NCI-H2029 (cell line): ENCODE measurements at regions not wholly inside any gene's neighbourhood (a gene's known extent, or its start where the extent isn't known, plus 50 kb on each side); places are given as distances from the start of the nearest gene placed in this dataset.
"Not testable (repeated sequence)": the region's sequence is repeated elsewhere in the genome, so short reads cannot be mapped to it uniquely, and the experiment has no call there.

Experiments used
- DNase-seq: peaks from one replicate; lab custom pipeline; 2025; lab: John Stamatoyannopoulos, UW

DNA sequence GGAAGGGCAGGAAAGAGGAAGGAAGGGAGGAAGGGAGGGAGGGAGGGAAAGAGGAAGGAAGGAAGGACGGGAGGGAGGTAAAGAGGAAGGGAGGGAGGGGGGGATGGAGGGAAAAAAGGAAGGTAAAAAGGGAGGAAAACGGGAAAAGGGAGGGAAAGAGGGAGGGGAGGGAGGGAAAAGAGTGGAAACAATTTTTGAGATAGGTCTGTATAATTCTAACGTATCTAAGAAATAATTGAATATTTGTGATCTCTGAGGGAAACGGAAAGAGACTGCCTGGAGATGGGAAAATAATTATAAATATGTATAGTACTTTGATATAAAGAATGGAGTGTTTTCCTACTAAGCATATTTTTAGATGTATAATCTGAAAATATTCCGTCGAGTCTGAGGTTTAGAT, 158.2 kb upstream of the FOXK1 start:
- DNase-seq = no peak

DNA sequence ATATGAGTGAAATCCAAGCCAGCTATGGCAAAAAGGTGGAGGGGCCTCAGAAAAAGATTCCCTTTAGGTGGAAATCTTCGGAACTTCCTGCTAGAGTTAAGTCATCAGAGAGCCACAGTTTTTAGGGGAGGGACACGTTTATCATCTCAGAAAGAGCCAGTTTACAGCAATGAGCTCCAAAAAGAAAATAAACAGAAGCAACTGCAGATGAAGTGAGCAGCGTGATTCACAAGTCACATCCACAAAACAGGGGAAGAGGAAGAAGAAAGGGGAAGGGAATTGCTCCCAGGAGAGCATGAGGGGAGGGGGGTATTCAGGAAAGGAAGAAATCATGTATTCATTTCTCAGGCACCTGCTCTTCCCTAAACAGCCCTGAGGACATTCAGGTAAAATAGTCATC, 156.2 kb upstream of the FOXK1 start:
- no peak for DNase-seq

DNA sequence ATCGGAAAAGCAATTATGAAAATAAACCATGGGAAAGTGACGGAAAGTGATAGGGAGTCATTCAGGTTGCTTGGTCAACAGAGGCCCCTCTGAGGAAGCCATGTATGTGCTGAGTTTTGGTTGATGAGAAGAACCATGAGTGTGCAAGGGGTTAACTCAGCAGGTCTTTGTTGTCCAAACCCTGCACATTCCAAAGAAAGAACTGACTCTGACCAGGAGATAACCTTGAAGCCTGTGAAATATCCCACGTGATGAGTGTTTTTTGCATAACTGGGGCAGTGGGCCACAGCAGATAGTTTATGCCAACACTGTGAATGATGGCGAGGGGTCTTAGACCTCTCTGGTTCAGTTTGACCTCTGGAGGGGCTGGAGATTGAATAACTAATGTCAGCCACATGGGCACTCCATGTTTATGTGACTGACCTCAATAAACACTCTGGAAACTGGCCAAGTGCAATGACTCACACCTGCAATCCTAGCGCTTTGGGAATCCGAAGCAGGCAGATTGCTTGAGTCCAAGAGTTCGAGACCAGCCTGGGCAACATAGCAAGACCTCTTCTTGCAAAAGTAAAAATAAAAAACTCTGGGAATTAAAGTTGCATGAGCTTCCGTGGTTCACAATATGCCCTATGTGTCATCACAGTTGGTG, 154.0 kb upstream of the FOXK1 start:
- DNase-seq = no peak

DNA sequence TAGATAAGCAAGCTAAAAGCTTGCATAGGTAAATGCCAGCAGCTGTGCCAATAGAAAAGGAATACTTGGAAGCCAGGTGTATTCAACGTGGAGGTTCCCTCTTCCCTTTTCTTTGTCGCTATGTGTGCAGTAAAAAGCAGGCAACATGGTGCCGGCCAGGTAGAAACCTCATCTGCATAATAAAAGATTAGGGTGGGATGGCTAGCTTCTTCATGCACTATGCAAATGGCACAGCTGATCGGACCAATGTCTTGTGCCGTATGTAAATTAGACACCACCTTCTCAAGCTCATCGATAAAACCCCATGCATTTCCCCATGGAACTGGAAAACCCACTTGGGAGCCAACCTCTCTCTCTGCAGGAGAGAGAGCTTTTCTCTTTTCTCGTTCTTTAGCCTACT, 150.9 kb upstream of the FOXK1 start:
- DNase-seq = no peak

DNA sequence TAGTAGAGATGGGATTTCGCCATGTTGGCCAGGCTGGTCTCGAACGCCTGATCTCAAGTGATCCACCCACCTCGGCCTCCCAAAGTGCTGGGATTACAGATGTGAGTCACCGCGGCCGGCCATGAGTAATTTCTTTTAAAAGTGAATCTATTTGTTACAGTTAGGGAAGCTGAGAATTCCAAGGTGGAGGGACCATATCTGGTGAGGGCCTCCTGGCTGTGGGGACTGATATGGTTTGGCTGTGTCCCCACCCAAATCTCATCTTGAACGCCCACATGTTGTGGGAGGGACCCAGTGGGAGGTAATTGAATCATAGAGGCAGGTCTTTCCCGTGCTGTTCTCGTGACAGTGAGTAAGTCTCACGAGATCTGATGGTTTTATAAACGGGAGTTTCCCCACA, 148.8 kb upstream of the FOXK1 start:
- DNase-seq = not testable (repeated sequence)

DNA sequence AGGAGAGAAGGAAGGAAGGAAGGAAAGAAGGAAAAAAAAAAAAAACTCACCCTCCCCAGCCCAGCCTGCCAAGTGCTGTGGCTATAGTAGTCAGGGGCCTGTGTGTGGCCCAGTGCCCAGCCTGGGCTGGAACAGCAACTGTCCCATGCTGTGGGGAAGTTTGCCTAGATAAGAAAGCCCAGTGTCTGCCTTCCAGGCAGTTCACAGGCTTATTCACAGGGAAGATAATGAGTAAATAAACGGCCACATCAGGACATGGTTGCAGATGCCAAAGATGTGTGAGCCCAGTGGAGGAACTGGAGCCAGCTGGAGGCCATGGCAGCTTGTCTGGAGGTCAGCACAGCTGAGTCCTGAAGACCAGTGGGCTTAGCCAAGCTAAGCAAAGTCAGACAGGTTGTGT, 132.4 kb upstream of the FOXK1 start:
- DNase-seq = no peak

DNA sequence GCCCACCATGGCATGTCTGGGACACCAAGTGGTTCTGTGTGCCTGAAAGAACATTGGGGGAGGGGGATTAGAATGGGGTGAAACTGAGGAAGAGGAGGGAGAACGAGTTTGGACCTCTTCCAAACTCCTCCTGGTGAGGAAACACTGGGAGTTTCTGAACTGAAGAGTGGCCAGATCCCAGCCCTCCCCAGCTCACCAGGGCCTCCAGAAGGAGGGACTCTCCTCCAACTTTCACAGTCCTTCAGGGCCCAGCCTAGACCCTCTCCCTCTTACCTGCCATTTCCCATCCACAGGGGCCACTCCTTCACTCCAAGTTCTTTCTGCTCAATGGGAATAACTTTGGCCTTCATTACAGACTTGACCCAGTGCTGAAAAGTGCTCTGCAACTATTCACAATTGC, 132.0 kb upstream of the FOXK1 start:
- no peak for DNase-seq

DNA sequence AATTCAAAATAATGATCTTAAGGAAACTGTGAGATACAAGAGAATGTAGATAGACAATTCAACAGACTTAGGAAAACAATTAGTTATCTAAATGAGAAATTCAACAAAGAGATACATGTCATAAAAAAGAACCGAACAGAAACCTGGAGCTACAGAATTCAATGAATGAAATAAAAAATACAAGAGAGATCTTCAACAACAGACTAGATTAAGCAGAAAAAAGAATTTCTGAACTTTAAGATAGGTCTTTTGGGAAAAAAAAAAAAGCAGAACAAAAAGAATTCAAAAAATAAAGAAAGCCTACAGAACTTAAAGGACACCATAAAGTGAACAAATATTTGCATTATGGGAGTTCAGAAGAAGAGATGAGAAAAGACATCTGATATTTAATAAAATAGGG, 129.1 kb upstream of the FOXK1 start:
- no peak for DNase-seq

DNA sequence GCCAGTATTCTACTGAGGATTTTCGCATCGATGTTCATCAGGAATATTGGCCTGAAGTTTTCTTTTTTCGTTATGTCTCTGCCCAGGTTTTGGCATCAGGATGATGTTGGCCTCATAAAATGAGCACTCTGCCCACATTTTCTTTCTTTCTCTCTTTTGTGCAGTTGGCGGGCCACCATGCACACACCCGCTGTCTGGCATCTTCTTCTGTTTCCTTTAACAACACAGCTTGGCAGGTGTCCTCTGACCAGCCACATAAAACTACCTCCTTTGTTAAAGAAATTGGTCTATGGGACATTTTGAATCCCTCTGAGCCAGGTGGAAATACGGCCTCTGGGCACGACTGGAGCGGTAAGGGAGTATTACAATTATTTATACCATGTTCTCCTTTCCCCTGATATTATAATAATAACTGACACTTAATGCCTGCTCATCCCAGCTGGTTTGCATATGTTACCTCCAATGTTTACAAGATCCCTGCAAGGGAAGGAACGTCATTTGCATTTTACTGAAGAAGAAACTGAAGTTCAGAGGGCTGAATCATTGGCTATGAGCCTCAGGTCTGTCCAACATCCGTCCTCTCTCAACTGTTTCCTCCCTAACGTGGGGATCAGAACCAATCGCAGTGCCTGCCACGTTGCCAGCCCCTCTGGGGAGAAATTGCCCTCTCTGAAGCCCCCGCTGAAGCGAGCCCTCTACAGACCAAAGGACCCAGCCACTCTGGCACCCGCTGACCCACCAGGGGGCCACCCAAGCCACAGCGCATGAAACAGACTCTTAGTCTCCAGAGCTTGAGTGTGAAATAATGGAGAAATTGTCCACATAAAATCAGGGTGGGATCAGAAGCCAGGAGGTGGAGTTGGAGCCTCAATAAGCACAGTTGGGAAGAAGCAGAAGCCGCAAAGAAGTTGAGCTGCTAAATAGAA, 125.0 kb upstream of the FOXK1 start:
- DNase-seq = no peak

DNA sequence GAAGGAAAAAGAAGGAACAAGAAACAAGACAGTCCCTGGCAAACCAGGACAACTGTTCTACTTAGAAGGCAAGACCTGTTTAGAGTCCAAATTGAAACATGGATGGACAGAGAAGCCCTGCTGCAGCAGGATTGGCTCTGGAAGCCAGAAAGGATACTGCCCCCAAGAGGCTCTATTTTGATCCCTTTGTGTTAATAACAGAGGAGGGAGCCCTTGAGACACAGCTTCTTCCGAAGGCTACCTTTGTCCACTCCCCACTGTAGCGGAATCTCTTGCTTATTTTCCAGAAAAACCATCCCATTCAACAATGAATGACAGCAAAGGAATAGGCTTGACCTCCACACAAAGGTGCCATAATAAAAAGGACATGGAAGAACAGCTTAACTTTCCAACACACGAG, 120.3 kb upstream of the FOXK1 start:
- DNase-seq = no peak

DNA sequence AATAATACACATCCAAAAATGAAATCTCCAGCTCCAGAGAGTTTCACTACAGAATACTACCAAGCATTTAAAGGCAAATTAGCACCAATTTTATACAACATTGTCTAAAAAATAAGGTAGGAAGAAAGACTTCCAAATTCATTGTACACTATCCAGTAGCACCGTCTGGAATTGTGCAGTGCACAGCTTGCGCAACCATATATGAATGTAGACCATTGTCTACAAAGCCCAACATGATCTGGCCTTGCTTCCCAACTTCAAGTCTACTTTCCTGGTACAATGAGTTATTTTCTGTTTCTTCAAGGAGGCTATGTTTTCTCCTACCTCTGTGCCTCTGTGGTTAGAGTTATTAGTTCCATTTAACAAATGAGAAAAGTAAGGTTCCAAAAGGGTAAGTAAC, 115.4 kb upstream of the FOXK1 start:
- no peak for DNase-seq

DNA sequence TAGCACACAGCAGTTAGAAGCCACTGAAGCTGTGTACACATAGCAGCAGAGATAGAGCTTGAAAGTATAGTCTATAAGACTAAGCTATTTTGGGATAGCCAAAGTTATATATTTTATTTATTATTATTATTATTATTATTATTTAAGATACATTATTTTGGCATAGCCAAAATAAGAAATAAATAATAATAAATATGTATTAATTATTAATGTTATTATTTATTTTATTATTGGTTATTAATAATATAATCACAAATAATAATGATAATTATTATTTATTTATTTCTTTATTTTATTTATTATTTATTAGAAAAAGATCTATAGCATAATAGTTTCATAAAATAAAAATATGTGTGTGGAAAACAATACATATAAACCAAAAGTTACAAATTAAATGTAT, 107.2 kb upstream of the FOXK1 start:
- no peak for DNase-seq

DNA sequence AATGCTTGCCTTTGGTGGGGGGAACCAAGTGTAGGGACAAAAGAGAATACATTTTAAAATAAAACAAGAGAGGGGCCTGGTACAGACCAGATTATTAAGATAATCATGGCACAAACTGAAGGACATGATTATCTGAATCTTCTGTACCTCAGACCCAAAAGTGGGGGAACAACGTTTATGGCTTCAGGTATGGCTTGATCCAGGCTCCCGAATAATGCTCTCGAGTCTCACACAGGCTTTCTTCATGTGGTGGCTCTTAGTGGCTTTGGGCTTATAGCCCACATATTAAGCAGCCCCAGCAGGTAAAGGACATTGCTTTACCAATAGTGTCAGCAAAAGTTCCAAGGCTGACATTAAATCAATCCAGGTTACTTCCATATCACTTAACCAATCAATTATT, 106.8 kb upstream of the FOXK1 start:
- DNase-seq = no peak

DNA sequence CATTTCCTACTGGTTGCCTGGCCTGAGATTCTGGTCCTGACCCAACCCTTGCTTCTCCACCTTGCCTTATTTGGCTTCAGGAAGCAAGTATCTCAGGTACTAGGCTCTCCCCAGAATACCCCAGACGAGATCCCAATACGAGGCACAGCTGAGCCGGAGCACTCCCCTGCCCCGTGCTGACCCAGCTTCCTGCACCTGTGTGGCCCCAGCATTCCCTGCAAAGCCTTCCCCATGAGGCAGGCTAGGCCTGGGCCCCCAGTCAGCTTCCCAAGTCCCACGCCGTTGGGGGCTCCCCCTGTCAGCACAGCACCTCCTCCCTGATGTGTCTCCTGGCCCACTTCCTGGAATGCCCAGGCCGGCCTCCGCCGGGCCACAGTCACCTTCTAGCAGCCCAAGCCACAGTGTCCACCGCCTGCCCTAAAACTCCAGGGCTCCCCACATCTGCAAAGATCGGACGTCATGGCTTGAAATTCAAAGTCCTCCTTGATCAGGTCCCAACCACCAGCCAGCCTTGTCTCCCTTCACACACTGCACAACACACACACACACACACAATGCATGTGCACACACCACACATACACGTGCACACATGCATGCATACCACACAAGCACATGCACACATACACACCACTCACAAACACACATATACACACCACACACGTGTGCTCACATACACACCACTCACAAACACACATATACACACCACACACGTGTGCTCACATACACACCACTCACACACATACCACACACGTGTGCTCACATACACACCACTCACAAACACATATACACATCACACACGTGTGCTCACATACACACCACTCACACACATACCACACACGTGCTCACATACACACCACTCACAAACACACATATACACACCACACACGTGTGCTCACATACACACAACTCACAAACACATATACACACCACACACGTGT, 78.9 kb upstream of the FOXK1 start:
- DNase-seq = no peak

DNA sequence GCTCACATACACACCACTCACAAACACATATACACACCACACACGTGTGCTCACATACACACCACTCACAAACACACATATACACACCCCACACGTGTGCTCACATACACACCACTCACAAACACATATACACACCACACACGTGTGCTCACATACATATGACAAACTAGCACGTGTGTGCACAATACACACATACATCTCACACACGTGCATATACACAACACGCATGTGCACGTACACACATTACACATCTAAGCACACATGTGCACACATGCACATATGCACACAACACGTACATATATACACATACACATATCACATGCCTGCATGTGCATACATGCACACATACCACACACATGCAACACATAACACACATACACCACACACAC, 78.3 kb upstream of the FOXK1 start:
- DNase-seq = no peak

DNA sequence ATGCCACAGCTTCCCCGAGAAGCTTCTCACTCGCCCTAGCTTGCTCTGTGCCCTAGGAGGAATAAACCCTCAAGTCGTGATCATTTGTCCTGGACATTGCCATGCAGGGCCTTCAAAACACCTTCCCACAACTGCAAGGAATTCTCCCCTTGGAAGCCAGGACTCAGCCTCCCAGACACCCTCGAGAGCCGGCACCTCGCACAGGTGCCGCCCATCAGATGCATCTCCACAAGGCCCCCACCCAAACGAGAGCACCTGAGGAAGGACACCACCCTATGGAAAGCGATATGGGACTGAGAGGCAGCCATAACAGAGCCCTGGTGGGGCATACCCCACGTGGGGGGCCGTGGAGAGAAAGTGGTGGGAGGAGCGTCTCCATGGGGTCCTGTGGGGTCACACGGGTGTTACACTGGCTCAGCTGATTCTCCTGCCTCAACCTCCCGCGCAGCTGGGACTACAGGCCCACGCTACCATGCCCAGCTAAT, 77.6 kb upstream of the FOXK1 start:
- no peak for DNase-seq

DNA sequence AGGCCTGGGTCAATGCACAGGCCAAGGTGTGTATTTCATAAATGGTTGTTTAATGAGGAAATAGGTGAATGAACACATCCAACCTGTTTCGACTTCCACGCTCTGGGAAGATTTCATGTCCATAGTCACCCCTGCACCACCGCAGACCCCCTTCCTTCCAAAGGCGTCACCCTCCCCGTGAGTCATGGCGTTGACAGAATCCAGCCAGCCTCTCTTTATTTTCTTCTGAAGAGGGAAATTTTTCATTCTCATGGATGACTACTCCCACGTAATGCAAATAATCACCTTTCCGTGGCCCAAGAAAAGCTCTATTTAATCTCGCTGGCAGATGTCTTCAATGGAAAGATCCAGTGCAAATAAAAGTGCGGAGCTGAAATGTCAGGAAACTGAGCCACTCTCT, 75.3 kb upstream of the FOXK1 start:
- no peak for DNase-seq

DNA sequence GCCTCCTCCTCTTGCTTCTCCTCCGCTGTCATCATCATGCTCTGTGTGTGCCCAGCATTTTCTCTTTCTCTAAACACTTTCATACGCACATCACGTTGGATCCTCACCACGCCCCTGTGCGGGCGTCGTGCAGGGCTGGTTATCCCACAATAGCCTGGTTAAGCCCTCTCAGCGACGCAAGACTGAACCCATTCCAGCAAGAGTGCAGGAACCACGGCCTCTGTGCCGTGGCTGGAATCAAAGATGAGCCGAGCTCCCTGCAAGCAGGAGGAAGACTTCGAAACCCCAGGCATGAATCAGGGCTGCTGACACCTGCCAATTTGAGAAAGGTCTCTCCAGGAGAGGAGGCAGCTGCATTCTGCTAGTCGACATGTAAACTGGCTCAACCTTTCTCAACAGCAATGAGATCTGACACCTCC, 74.8 kb upstream of the FOXK1 start:
- DNase-seq = no peak

DNA sequence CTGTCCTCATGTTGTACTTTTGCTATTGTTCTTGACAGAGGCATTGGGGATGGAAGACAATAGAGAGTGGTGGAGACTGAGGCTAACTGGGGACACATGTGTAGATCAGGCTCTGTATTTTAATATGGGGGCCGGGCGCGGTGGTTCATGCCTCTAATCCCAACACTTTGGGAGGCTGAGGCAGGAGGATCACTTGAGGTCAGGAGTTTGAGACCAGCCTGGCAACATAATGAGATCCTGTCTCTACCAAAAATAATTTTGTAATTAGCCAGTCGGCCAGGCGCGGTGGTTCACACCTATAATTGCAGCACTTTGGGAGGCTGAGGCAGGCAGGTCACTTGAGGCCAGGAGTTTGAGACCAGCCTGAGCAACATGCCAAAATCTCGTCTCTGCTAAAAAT, 72.5 kb upstream of the FOXK1 start:
- not testable (repeated sequence) for DNase-seq

DNA sequence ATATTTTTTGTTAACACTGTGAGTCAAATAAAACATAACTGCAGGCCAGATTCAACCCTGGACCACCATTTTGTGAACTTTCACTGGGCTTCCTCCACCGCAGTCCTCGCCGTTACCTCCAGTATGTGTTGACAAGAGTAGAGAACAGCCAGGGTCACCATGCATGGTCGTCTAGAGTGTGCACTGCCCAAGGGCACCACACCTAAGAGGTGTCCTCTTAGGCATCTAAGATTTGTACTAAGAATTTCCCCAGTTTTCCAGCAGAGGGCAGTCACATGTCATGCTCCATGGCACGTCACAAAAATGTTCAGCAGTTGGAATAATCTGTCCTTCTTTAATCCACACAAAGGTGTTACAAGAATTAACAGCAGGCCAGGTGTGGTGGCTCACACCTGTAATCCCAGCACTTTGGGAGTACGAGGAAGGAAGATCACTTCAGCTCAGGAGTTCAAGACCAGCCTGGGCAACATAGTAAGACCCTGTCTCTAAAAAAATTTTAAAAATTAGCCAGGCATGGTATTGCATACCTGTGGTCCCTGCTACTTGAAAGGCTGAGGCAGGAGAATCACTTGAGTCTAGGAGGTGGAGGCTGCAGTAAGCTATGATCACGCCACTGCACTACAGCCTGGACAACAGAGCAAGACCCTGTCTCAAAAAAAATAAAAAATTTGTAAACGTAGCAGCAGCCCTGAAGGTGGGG, 71.2 kb upstream of the FOXK1 start:
- peak; percentile 57 for DNase-seq

DNA sequence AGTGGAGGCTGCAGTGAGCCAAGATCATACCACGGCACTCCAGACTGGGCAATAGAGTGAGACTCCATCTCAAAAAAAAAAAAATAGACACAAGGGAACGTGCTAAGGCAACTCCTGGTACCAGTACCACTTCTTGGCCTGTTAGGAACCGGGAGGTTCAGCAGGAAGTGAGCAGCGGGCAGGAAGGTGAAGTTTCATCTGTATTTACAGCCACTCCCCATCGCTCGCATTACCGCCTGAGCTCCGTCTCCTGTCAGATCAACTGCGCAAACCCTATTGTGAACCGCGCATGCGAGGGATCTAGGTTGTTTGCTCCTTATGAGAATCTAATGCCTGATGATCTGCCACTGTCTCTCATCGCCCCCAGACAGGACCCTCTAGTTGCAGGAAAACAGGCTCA, 69.9 kb upstream of the FOXK1 start:
- DNase-seq = no peak
